CD4-positive, alpha-beta T cell treated with Interleukin-17A for 4 hours (primary cell): ENCODE measurements at regions not wholly inside any gene's neighbourhood (a gene's known extent, or its start where the extent isn't known, plus 50 kb on each side); places are given as distances from the start of the nearest gene placed in this dataset.
"Not testable (repeated sequence)": the region's sequence is repeated elsewhere in the genome, so short reads cannot be mapped to it uniquely, and the experiment has no call there.

Source experiments
- DNase-seq: peaks from one replicate; pipeline ENCODE4 v3.0.0-alpha.2; 2020; ENCODE audit warnings: mixed read lengths

DNA sequence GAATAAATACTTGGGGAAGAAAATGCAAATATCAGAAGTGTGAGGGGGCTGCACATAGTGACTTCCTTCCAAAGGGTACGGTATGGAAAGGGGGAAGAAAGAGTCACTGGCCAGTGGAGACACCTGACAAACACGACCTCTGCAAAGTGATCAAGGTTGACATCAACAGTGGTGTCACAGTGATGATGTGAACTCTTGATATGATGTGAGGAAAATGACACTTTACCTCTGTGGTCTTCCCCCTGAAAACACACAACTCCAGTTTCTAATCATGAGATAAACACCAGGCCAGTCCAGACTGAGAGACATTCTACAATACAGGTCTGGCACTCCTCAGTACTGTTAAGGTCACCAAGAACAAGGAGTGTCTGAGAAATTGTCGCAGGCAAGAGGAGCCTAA, 169.7 kb downstream of the BUB3 start:
- DNase-seq = no peak

DNA sequence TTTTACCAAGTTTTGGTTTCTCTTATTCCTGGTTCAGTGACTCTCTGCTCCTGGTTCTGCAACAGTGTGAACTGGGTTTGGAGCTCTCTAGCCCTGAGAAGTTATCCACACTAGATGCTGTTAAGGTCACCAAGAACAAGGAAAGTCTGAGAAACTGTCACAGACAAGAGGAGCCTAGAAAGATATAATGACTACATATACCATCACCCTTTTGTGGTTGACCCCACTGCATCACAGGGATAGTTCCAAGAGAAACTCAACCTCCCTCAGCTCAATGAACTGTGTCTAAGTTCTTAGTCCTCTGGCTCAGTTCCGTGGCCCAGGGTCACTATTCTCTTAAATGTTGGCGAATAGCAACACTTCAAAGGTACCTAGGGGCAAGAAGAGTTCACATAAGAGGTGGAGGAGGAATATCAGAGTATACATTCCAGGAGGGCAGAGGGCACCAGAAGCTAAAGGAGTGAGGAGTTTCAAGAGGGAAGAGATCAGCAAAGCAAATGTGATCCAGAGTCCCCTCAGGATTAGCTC, 171.5 kb downstream of the BUB3 start:
- DNase-seq = no peak

DNA sequence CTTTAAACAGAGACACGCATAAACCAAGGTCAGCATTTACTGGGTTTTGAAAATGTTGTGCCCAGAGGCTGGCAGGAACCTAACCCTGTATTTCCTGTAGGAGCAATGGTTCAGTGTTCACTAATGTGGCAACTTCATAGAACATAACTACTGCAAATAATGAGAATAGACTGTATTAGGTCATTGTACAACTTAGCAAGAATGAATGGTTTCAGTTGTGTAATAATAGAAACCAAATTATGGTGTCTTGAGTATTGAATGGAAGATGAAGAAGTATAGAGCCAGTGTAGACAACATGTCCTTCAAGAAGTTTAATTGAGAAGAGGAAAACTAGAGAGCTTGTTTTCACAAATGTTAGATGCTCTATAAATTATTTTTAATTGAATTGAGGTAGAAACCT, 172.5 kb downstream of the BUB3 start:
- DNase-seq = no peak

DNA sequence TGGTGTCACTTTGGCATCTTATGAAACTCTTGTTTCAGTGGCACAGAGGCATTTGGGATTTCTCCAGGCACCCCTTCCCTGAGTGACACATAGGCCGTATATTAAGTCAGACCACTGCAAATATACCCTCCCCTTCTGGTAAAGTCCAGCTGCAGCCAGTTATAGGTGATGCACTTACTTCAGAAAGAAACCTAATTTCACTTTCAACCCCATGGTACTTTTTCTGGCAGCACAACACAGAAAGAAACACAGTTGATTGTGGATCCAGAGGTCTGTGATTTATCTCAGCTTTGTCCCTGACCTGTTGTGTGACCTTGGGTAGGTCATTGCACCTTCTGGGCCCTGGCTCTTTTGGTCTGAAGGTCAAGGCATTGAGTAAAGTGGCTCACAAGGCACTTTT, 173.2 kb downstream of the BUB3 start:
- DNase-seq = no peak

DNA sequence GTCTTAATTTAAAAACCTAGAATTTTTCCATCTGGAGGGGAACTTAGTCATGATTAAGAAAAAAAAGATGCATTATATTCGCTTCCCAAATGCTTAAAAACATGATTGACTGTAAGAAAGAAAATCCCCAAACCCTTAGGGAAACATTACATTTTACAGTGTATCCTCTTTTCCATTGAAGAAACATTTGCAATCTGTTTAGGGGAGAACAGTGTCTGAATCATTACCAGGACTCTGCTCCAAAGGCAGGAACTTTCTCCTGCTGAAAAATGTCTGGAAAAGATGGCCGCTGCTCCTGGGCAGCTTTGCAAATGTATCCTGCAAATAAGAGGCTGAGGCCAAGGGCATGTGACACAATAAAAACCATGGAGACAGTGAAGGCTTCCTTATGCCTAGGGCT, 173.7 kb downstream of the BUB3 start:
- DNase-seq = no peak

DNA sequence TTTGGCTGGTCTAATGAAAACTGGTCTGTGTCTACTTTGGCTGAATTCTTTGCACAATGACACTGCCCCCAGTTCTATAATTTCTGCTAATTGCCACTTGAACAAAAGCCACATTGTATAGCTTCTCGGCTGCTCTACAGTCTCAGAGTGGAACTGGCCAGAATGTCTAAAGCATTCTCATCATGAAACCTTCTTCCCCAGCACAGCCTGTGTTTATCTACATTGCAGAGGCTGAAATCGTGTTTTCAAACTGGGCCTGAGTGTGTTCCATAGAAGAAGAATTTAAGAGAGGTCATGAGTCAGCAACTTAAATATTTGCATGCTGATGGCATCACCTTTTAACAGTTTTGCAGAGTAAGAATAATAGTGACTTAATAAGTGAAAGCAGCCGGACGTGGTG, 177.2 kb downstream of the BUB3 start:
- no peak for DNase-seq

DNA sequence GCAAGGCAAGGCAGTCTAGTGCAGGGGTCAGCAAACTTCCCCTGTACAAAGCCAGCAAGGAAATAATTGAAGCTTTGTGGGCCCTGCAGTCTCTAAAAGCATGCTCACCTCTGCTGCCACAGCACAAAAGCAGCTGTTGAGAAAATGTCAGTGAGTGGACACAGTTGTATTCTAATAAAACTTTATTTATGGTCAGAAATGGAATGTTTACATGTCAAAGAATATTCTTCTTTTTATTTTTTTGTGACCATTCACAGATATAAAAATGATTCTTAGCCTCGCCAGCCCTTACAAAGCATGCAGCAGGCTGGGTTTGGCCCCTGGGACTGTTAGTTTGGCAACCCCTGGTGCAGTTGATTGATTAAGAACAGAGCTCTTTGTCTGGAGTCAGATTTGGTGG, 192.4 kb downstream of the BUB3 start:
- no peak for DNase-seq

DNA sequence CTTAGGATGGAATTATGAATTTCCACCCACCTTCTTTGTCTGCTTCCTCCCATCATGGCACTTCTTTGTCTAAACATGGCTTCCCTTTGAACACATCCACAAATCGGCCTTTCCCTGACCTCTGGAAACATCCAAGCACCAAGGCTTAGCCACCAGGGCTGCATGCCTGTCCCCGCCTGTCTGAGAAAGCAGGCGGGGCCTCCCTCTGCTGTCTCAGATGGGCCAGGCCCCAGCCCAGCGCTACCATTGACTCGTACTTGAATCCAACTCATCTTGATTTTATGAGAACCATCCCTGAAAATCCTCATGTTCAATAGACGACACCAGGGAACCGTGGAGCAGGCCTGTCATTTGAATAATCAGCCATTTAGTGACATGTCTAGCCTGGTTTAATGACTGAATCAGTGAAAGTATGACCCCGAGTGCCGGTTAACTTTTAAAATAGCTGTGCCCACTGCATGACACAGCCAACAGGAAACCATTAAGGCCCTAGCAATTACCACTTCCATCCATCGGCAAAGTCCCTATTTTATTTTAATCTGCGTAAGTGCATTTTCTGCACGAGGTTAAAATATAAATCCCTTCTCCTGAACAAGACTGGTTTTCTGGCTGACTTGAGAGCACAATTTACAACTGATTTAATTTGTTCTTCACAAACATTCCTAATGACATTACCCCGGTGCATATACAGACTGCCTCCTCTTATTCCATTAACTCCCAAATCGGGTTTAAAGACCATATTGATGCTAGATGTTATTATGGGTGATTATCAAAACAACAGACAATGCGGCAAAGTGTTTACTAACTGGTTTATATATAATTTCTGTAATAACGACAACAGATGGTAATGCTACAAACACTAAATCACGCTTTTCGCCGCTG, 194.7 kb downstream of the BUB3 start:
- DNase-seq = no peak

DNA sequence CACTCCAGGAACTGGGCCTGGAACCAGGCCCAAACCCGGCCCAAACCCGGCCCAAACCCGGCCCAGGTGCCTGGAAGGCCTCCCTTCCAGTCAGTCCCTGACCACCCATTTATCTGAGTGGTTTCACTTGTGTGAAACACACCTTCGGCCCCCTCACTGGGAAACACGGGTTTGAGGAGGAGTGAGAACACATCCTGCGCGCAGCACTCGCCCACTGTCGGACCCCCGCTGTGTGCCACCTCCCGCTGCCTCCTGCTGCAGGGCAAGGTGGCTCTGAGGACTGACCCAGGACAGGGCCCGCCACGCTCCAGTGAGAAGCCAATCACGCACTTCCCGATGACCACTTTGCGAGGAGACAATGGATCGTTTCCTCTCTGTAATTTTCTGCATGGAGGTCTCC, 197.5 kb downstream of the BUB3 start:
- no peak for DNase-seq

DNA sequence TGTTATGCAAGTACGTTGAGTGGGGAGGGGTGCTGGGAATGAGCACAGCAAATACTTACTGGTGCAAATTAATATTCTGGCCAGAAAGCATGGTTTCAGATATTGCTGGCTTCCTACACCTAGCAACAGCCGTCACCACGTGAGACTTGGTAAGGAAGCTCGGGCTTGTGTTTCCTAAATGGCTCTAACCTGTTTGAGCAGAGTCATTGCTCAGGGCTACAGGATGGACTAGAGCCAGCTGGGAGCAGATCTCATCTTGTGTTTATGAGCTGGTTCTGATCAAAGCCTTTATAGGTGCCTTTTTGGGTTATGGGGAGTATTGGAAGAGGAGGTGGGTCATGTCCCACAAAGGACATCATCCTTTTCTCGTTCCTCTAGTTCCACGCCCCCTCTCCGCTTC, 200.3 kb downstream of the BUB3 start:
- DNase-seq = no peak

DNA sequence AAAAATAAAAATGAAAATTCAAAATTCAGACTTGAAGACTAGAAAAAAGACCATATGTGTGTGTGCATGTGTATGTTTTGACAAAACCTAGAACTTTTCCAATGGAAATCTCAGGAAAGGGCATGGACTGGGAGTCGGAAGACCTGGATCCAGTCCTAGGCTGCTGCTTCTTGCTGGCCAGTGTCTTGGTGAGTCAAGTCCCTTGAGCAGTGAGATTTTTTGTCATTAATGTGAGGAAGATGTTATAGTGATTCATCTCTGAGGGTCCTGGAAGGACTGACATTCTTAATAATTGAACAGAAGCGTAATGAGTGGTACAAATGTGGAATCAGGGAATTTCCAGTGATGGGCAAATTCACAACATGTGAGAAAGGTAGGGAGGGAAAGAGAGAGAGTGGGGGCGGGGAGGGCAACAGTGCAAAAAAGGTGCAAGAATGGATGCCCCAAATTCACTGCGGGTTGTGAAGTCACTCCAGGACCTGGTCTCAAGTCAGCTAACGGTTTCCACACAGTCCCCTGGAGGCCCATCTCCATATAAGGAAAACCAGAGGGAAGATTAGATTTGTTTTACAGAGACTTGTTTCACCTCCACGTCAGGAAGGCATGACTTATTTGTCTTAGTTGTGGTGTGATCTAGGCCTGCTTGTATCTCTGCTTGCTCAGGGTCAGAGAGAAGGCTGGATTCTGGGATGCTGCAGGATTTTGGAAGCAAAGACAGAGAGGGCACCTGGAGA, 201.7 kb downstream of the BUB3 start:
- DNase-seq = no peak

DNA sequence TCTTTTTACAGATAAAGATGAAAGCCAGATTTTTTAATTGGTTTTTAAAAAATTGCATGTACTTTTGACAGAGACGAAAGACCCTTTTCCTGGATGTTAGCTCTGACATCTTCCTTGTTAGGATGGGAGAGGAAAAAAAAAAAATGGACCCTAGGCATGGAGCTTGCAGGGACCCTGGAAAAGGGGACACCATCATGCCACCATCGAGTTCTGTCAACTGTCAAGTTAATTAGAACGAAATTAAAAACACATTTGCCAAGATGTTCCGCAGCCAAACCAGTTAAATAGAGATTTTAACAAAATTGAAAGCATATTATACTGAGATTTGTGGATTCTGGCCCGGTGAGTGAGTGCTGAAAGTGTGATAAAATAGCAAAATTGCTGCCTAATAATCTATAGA, 202.6 kb downstream of the BUB3 start:
- no peak for DNase-seq

DNA sequence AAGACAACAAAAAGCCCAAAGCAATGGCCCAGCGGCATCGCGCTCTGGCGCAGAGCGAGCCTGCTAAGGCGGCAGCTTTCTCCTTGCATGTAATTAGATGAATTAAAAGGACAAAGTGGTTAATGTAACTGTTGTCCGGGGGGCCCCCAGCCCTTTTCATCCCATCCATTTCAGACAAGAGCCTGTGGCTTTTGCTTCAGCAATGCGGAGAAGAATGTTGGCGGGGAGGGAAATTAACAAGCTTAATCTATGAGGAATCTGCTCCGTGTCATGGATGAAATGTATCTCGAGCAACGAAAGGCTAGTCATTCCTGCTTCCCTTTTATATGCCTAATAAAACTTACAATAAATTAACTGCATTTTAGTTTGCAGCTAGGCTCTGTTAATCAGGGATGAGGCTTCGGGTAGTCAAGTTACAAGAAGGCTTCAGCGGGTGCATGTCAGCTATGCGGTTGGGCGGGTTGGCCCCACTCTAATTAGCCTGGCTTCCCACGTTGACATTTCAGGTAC, 203.3 kb downstream of the BUB3 start:
- DNase-seq = no peak

DNA sequence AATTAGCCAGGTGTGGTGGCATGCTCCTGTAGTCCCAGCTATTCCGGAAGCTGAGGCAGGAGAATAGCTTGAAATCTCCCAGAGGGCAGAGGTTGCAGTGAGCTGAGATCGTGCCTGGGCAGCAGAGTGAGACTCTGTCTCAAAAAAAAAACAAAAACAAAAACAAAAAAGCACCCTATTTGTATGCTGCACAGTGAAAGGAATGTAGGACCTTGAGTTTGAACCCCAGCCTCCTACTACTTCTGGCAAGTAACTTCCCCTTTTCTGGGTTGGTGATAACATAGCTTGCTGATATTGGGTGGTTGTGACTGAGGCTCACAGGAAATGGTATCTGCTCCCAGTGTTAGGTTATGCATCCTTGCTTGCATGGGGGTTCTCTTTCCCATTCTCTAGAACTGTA, 205.3 kb downstream of the BUB3 start:
- no peak for DNase-seq

DNA sequence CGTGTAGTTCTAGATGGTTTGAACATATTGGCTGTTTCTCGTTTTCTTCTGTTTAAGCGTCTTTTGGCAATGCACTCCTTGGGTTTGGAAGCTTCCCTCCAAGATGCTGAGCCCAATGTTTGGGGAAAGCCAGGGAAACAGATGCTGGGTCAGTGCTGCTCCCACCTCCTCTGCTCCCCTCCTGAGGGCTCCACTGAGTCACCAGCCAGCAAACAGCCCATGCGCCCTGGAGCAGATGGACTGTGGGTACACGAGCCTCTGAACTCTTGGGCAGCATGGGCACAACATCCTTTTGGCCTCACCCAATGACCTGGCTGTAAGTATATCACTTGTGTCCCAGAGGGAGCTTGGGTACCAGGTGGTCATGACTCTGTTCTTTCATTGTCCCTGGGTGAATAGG, 207.6 kb downstream of the BUB3 start:
- no peak for DNase-seq

DNA sequence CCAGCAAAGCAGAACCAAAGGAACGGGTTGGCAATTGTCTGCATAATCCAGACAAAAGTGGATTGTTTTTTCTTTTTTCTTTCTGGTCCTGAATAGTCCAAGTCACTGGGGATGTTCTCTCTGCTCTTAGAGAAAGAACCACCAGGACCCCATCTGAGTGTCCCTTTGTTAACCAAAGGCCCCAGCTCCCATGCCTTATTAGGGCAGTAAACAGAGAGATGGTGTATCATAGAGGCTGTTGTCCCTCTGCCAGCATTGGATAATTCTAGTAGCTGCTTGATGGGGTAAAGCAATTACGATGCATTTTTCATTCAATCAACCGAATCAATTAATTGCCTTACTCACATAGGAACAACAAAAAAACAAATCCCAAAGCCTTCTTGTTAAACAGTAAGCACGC, 213.0 kb downstream of the BUB3 start:
- no peak for DNase-seq

DNA sequence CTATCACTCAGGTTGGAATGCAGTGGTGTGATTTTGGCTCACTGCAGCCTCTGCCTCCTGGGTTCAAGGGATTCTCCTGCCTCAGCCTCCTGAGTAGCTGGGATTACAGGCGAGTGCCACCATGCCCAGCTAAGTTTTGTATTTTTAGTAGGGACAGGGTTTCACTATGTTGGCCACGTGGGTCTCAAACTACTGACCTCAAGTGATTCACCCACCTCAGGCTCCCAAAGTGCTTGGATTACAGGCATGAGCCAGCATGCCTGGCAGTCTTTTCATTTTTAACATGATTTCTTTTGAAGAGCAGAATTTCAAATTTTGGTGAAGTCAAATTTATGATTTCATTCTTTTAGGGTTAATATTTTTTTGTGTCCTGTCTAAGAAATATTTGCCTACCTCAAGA, 217.4 kb downstream of the BUB3 start:
- DNase-seq = not testable (repeated sequence)

DNA sequence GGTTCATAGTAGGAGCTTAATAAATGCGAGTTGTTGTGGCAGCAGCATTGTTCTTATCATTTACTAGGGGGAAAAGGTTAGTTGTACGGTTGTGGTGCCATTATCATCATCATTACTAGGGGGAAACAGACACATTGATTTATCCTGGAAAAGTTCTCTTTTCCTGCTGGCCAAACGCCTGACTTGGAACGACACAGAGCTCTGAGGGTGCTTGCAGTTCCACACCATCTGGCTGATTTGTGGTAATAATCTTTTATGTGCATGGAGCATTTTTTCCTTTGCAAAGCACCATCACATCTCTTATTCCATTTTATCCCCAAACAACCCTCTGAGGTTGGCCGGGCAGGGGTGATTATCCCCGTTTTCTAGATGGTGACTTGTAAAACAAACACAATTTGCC, 219.4 kb downstream of the BUB3 start:
- no peak for DNase-seq

DNA sequence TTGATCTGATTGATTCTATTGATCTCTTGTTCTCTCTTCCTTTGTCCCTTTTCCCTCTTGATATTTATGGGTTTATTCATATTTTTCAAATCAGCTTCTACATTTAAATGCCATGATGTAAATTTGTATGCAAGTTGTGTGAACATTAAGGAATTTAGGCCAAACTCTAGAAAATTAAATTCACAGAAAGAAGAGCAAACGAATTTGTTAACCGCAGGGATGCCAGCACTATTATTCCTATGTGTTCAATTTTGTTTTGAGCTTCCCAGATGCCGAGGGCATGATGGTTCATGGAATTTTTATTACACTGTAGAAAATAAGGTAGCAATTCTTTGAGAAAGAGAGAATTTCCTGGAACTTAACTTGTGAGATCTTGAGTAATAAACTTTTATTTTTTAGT, 220.9 kb downstream of the BUB3 start:
- no peak for DNase-seq

DNA sequence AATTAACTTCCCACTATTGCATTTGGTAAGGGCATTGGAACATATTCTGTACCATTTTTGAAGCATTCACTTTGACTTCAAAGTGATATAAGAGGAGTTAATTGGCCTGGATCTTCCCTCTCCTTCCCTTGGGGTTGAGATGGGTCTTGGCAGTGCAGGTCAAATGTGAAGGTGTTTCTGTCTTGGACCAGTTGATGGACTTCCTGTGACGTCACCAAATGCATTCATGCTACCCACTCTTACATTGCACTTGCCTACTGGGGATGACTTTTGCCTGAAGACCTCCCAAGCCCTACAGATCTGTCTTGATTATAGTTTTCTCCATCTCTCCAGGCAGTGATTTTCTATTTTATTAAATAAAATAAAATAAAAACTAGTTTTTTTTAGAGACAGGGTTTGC, 221.5 kb downstream of the BUB3 start:
- no peak for DNase-seq

DNA sequence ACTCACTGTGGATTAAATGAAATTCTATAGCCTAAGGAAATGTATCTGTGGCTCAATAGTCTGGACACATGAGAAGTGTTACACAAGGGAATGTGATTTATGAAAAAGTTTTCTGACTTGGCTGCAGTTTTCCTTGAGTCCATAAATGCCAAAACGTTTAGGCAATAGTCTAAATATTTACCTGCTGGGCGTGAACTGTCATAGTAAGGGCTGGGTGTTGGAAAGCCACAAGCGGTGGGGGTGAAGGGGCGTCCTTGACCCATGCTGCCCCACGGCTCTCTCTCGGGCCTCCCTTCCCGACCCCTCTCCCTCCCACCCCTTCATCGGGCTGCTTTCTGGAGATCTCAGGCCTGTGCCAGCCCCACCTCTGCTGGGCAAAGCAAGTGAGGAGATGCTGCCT, 223.7 kb downstream of the BUB3 start:
- no peak for DNase-seq

DNA sequence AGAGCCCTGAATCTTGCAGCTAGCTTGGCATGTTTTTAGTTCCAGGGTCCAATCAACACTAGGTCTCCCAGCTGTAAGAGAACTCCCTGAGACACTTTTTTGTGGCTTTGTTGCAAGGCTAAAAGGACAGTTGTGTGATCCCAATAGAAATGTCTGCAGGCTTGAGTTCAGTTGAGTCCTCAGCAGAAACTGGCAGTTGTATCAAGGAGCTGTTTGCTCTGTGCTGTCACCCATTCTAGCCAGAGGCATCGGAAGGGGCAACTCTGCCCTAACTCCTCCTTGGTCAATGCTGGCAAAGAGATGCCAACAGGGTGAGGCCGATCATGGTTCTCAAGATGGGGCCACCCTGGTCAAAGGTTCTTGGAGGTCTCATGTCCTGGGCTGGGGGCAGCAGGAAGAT, 224.1 kb downstream of the BUB3 start:
- DNase-seq = no peak

DNA sequence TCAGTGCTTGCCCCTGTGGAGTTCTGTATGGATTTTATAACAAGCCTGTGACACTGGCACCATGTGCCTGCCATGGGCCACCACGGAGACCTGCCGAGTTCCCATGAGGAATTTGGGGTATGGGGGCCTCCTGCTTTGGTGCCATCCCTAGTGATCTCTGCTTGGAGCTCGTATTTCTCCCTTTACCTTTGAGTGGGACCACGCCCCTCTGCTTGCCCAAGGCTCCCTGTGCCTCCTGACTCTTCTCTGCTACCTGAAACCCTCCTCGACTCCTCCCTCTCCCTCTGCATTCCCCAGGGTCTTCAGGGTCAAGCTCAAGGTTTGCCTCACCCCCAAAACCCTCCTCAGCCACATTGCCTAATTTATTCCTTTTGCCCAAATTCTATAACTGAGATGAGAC, 225.0 kb downstream of the BUB3 start:
- DNase-seq = no peak

DNA sequence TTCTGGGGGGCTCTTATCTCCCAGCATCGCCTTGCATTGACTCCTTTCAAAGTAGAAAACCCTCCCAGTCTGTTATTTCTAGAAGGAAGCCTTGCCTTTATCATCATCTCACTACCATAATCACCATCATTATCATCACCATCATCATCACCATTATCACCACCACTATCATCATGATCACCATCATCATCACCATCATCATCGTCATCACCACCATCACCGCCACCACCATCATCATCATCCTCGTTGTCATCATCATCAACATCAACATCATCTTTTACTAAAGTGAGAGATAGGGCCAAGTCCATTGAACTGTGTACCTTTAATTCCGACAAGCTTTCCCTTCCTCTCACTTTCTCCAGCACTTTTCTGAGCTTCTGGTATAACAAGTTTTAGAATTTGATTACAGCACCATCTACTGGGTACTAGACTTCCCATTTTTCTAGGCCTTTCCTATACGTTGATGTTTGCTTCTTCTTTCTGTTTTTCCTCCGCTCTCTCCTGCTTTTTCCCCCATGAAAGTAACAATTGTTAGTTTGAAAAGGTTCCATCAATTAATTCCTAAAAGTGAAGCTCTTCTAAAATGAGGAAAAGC, 226.4 kb downstream of the BUB3 start:
- no peak for DNase-seq
